CD4-positive, alpha-beta T cell treated with Interleukin-6 at 100 ng/mL for 8 hours (primary cell): ENCODE measurements at regions not wholly inside any gene's neighbourhood (a gene's known extent, or its start where the extent isn't known, plus 50 kb on each side); places are given as distances from the start of the nearest gene placed in this dataset.
"Not testable (repeated sequence)": the region's sequence is repeated elsewhere in the genome, so short reads cannot be mapped to it uniquely, and the experiment has no call there.

Source experiments
- DNase-seq: peaks from one replicate; pipeline ENCODE4 v3.0.0-alpha.2; 2020; ENCODE audit warnings: mixed read lengths, low spot score

DNA sequence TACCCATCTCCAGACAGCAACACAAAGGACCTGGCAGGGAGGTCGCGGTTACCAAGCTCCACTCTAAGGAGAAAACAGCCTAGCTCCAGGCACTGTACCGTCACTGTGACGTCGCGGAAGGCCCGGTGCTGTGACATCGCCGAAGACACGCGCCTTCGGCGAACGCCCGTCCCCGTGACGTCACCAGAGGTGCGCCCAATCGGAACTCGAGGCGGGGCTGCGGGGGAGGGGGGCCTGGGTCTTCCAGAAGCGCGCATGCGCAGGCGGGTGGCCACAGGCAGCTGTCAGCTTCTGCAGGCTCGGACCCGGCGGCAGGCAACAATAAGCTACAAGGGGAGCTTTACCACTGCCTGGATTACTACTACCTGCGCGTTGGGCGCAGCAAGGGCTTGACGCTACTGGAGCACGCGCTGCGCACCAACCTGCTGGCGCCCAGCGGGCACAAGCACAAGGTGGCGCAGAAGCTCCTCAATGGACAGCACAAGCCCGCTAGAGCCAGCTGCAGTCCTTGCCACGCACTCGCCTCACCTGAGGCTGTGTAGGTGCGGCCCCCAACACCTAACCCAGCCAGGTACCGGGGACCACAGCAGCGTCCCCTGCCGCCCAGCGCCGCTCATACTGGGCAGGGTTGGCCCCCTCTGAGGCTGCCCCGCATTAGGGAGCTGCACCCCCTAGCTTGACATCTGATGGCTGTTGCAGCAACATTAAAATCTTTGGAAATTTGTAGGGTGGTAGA is 208.4 kb downstream of the TPST1 start:
- DNase-seq: peak; percentile 85

DNA sequence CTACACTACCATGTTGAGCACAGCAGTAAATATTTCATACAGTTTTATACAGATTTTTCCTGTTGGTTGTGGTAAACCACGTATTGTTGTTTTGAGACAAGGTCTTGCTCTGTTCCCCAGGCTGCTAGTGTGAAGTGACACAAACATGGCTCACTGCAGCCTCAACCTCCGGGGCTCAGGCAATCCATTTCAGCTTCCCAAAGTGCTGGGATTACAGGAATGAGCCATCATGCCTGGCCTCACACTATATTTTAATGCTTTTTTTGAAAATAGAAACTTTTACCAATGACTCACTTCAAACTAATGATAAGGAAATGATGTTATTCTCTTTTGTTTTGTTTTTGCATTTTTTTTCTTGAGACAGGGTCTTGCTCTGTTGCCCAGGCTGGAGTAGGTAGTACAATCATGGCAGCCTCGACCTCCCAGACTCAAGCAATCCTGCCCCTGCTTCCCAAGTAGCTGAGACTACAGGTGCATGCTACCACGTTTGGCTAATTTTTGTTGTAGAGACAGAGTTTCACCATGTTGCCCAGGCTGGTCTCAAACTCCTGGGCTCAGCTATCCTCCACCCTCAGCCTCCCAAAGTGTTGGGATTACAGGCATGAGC is 210.6 kb downstream of the TPST1 start:
- DNase-seq: no peak

GRCh38 chr7:66418537-66418936 is 210.1 kb upstream of the KCTD7 start:
- DNase-seq: no peak

DNA sequence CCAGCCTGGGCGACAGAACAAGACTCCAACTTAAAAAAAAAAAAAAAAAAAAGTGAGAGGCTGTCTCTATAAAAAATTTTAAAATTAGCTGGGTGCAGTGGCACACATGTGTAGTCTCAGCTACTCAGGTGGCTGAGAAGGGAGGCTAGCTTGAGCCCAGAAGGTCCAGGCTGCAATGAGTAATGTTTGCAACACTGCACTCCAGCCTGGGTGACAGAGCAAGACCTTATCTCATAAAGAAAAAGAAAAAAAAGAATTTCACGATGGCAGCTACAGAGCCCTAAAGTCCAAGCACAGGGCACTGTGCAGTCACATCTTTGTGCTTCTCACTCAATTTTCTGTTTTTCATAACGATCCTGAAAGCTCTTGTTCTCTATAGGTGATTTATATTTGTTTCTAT is 209.5 kb upstream of the KCTD7 start:
- DNase-seq: no peak

DNA sequence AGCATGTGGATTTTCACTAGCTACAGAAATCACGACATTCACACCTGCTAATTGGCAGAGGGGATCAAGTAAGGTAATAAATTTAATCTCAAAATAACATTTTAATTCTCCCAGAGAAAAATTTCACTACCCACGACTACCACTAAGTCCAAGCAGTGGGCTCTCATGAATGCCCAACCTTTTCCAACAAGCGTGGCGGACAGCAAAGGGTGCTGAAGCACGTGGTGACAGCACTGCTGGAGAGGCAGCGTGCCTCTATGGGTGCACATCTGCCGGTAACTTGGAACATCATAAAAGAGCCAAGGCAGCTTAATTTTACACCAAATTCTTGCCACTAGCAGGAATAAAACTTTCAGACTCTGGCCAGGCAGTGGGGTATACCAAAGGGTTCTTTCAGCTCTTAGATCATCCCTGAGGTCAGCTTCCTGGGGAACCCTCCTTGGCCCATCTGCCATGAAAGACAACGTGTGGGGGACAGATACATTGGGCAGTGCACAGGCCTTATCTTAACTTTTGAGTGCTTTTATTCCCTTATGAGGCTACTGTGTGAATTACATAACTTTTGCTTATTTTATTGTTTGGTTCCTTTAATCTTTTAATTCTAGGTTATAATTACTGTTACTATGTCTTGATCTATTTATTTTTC is 206.7 kb upstream of the KCTD7 start:
- DNase-seq: no peak

DNA sequence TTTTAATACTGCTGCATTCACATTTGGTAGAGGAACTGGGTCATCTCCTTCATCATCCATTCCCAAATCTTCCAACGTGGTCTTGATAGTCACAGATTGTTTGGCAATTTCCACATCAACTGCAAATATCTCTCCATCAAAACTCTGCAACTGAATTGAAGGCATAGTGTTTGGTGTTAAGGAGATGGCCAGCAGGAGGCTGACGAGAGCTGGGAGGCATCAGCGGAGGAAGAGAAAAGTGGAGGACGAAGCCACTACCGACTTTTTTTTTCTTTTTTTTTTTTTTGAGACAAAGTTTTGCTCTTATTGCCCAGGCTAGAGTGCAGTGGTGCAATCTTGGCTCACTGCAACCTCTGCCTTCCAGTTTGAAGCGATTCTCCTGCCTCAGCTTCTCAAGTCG is 205.0 kb upstream of the KCTD7 start:
- no peak for DNase-seq

GRCh38 chr7:66426332-66426731 is 202.3 kb upstream of the KCTD7 start:
- no peak for DNase-seq

DNA sequence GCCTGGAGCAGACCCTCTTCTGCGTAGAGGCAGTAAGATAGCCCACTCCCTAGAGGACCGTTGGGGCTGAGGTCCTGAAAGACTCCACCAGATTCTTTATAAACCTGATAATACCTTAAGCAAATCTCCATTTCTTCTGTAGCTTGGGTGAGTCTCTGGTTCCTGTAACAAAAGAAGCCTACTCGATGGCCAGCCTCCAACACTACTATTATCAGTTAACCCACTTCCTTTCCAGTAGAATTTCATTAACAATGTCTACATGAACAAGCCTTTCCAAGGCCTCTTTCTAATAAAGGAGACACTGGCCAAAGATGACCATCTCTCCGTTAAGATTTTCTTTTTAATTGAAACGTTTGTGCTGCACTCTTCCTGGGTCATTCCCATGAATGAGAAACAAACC is 201.7 kb upstream of the KCTD7 start:
- no peak for DNase-seq

- no peak for DNase-seq
These were observed 200.7 kb upstream of the KCTD7 start for GRCh38 chr7:66427956-66428355.

DNA sequence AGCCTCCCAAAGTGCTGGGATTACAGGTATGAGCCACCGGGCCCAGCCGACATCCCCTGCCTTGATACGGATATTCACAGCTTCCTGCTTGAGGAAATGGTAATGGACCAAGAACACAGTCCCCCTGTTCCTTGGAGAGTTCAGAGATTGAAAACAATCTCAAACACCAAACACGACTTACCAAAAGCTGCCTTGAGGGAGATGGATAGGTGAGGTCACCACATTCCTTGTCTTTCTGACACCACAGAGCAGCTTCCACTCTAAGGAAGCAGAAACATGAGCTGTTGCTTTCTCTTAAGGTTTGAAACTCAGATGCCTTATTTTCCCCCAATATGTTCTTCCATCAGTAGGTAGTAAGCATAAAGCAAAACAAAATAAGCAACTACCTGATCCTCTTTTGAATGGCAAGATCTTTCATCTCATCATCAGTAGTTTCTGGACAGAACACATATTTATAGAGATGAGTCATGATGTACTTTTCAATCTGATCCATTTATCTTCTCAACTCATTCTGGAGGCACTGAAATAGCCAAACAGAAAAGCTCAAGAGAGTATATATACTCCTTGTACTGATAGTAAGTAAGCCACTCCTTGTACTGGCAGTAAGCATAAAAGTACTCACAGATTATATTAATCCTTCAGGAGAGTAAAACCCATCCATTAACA is 199.1 kb upstream of the KCTD7 start:
- no peak for DNase-seq

DNA sequence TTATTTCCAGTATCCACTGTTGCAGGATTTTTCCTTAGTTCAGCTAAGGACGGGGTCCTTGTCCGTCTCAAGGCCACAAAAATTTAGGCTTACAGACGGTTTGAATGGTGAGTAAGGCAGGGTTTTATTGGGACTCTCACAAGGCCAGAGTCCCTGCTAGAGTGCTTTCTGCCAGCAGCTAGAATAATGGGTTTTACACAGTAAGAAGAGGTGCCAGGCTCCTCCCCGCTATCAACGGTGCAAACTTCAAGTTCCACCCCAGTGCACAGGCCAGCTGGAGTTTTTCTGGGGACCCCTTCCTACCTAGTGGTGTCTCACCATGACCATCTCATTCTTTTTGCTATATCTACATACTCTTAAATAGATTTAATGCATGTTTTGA is 198.5 kb upstream of the KCTD7 start:
- DNase-seq: no peak

DNA sequence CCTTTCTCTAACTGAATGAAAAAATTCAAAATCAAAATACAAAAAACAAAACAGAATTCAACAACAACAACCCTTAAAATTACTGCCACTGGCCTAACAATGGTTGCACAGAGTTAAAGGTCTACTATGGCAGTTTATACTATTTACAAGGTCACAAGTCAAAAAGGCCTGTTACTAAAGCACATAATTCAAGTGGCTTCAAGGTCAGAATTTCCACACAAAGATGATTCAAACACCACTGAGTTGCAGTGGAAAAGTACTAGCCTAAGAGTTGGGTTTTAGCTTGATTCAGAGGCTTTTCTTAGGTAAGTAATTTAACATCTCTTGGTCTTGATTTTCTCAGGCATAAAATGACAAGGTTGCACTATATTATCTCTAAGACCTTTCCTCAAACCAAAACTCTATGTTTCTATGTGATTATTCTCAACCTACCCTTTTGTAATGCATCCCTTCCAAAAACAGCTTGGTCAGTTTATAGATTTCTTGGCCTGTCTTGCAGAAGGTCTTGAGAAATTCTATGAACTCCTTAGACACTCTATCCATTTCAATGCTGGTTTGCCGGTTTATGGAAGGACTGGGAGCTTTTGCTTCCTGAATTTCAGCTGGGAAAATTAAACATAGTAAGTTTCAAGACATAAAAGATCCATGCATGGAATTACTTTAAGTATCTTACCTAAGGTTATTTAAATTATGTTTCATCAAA is 189.8 kb upstream of the KCTD7 start:
- DNase-seq: not testable (repeated sequence)

- DNase-seq: no peak
These were observed 186.3 kb upstream of the KCTD7 start for GRCh38 chr7:66442385-66442784.

DNA sequence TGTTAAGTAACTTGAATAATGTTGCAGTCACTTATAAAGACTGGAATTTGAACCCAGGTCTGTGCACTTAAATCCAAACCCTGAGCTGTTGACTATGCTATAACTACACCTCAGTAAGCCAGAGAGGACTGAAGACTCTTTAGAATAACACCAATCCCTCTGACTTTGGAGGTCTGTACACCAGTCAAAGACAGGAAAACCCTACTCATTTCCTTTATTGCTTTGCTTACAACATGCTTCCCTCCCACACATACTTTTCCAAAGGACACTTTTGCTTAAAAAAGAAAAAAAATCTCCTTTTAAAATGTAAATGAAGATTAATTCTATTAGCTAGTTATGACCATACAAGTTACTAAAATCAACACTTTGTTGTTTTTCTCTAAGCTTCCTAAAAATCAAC is 184.7 kb upstream of the KCTD7 start:
- no peak for DNase-seq

DNA sequence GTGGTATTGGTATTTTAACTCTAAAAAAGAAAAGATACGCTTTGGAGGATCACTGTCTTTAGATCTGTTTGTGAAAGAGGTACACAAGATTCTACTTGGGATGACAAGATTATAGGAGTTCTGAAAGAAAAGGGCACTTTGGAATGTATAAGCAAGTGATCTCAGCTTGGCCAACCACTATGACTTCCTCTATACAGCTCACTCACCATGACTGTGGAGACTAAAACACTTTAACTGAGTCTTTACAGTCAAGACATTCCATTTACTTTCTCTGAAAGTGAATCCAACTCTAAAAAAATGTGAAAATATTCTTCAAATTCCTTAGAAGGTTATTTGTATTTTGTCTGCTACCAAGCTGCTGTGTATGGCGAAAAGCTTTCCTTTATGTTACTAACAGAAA is 181.7 kb upstream of the KCTD7 start:
- DNase-seq: not testable (repeated sequence)

- not testable (repeated sequence) for DNase-seq
These were observed 177.9 kb upstream of the KCTD7 start for GRCh38 chr7:66450814-66451213.

GRCh38 chr7:66451713-66452112 is 177.0 kb upstream of the KCTD7 start:
- not testable (repeated sequence) for DNase-seq

DNA sequence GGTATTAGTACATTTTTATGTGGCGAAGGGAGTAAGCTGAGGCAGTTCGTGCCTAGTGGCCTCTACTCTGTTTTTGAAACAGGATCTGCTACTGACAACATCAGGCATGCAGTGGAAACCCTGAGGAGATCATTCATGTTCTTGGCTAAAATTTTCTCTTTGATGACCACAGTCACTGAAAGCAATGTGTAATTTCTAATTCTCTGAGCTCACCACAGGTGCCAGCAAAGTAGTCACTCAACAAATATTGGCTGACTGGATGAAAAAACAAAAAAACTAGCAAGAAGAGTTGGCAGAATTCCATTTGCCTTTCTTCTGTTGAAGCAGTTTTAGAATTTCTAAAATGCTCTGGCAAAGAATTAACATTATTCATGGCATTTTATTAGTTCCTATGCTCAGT is 176.5 kb upstream of the KCTD7 start:
- no peak for DNase-seq

DNA sequence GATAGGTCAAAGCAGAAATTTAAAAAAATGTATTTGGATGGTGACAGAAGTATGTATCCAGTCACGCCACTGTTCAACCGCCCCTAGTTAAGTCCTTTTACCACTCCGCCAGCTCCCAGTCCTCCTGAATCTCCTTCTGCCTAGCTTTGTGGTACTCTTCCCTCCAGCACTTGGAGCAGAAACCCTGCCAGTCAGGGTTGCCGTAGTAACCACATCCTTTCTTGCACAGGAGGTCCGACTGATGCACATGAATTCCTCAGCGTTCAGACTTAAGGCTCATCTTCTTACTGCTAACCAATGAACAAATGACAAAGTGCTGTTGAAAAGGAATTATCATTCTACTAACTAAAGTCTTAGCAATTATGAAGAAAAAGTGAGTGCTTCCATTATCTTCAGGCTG is 175.3 kb upstream of the KCTD7 start:
- DNase-seq: no peak

- DNase-seq: no peak
These were observed 174.0 kb upstream of the KCTD7 start for GRCh38 chr7:66454600-66455225.

- not testable (repeated sequence) for DNase-seq
These were observed 173.2 kb upstream of the KCTD7 start for GRCh38 chr7:66455432-66455831.

GRCh38 chr7:66456431-66456830 is 172.2 kb upstream of the KCTD7 start:
- DNase-seq: not testable (repeated sequence)
